Panc1 (cell line): ENCODE measurements at regions not wholly inside any gene's neighbourhood (a gene's known extent, or its start where the extent isn't known, plus 50 kb on each side); places are given as distances from the start of the nearest gene placed in this dataset.

Experiments
- CTCF ChIP-seq: fragments of 450-650 bp; IDR thresholded peaks from 2 replicates; pipeline ENCODE4 v1.5.1; 2017; ENCODE audit warnings: mild to moderate bottlenecking
- POLR2AphosphoS5 ChIP-seq: IDR thresholded peaks from 2 replicates; pipeline ENCODE4 v1.6.1; 2012; ENCODE audit warnings: mild to moderate bottlenecking, low read depth, low read length, moderate library complexity
- REST ChIP-seq, 2 experiments: IDR thresholded peaks; 2 replicates each; pipeline ENCODE4 v1.6.1; 2011 to 2012; ENCODE audit warnings: low read depth in 2 of 2, control low read depth in 1 of 2, low read length in 1 of 2, mild to moderate bottlenecking in 1 of 2, moderate library complexity in 1 of 2; ENCODE audit not compliant: insufficient read depth in 1 of 2
- SIN3A ChIP-seq: IDR thresholded peaks from 2 replicates; pipeline ENCODE4 v1.6.1; 2012; ENCODE audit warnings: low read depth, mild to moderate bottlenecking, low read length, moderate library complexity, borderline replicate concordance; ENCODE audit not compliant: insufficient read depth
- TCF7L2 ChIP-seq: IDR thresholded peaks from 2 replicates; pipeline ENCODE4 v1.6.1; 2011; ENCODE audit warnings: mild to moderate bottlenecking, low read depth, low read length, inconsistent platforms

GRCh38 chr13:47397739-47398138, 500.9 kb upstream of the HTR2A start:
- no peak for TF ChIP-seq POLR2AphosphoS5
- no peak for TF ChIP-seq CTCF
- no peak for TF ChIP-seq TCF7L2
- no peak for TF ChIP-seq REST (IDR thresholded peaks at IDR 0.05; ENCODE audit: insufficient read depth in 1 of 2, low read depth in 2 of 2, low read length in 1 of 2)
- TF ChIP-seq SIN3A: no peak
